HEK293 (cell line): ENCODE measurements at regions not wholly inside any gene's neighbourhood (a gene's known extent, or its start where the extent isn't known, plus 50 kb on each side); places are given as distances from the start of the nearest gene placed in this dataset.

Source experiments
- KLF7 ChIP-seq: fragments of 450-650 bp; formaldehyde crosslinking; IDR thresholded peaks from 2 replicates; pipeline ENCODE4 v1.5.1; 2016; ENCODE audit warnings: missing biosample characterization, missing genetic modification characterization, borderline replicate concordance
- SP7 ChIP-seq: fragments of 450-650 bp; formaldehyde crosslinking; IDR thresholded peaks from 2 replicates; pipeline ENCODE4 v1.5.1; 2016; ENCODE audit warnings: missing biosample characterization, missing genetic modification characterization
- ZBTB1 ChIP-seq: fragments of 450-650 bp; formaldehyde crosslinking; IDR thresholded peaks from 2 replicates; pipeline ENCODE4 v1.5.1; 2016; ENCODE audit warnings: missing biosample characterization, missing genetic modification characterization
- ZNF140 ChIP-seq: fragments of 450-650 bp; formaldehyde crosslinking; IDR thresholded peaks from 2 replicates; pipeline ENCODE4 v1.5.1; 2016; ENCODE audit warnings: missing biosample characterization, missing genetic modification characterization
- ZNF16 ChIP-seq: fragments of 450-650 bp; formaldehyde crosslinking; IDR thresholded peaks from 2 replicates; pipeline ENCODE4 v1.5.1; 2016; ENCODE audit warnings: low read depth, missing biosample characterization, missing genetic modification characterization
- ZNF239 ChIP-seq: fragments of 450-650 bp; formaldehyde crosslinking; IDR thresholded peaks from 2 replicates; pipeline ENCODE4 v1.5.1; 2016; ENCODE audit warnings: missing biosample characterization, missing genetic modification characterization
- ZNF747 ChIP-seq: fragments of 450-650 bp; formaldehyde crosslinking; IDR thresholded peaks from 2 replicates; pipeline ENCODE4 v1.5.1; 2016; ENCODE audit warnings: missing biosample characterization, missing genetic modification characterization
- ZNF76 ChIP-seq: fragments of 450-650 bp; formaldehyde crosslinking; IDR thresholded peaks from 2 replicates; pipeline ENCODE4; 2016; ENCODE audit warnings: low read depth, missing biosample characterization, missing genetic modification characterization, borderline replicate concordance
- TF ChIP-seq, protein P1 (sequence below): fragments of 450-650 bp; formaldehyde crosslinking; IDR thresholded peaks from 2 replicates; pipeline ENCODE4 v1.5.1; 2016; ENCODE audit warnings: missing biosample characterization, missing genetic modification characterization
- TF ChIP-seq, protein P2 (sequence below): fragments of 450-650 bp; formaldehyde crosslinking; IDR thresholded peaks from 2 replicates; pipeline ENCODE4 v1.5.1; 2016; ENCODE audit warnings: missing biosample characterization, missing genetic modification characterization
- TF ChIP-seq, protein P3 (sequence below): fragments of 450-650 bp; formaldehyde crosslinking; IDR thresholded peaks from 2 replicates; pipeline ENCODE4 v1.5.1; 2016; ENCODE audit warnings: missing biosample characterization, missing genetic modification characterization
- TF ChIP-seq, protein P4 (sequence below): fragments of 450-650 bp; formaldehyde crosslinking; IDR thresholded peaks from 2 replicates; pipeline ENCODE4 v1.5.1; 2016; ENCODE audit warnings: missing biosample characterization, missing genetic modification characterization

DNA sequence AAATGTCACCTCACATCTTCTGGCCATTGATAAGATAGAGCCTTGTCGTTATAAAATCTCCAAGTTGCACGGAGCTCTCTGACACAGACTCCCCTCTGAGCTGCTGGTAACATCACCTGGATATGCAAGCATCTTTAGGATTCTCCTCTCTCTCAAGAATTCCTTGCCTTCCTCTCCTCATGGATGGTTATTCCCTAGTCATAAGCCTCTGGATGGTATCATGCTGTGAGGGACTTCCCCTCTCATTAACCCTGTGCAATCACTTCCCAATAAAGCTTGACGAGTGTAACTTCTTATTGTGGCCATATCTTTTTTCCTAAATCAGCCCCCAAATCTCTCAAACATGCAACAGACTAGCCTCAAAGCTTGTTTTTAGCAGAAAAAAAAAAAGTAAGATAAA lies 1057.0 kb upstream of the SLIT2 start:
- no peak for TF ChIP-seq ZBTB1 (tag by site-specific recombination)
- TF ChIP-seq ZNF747 (tag by site-specific recombination): no peak
- TF ChIP-seq, protein P1, sequence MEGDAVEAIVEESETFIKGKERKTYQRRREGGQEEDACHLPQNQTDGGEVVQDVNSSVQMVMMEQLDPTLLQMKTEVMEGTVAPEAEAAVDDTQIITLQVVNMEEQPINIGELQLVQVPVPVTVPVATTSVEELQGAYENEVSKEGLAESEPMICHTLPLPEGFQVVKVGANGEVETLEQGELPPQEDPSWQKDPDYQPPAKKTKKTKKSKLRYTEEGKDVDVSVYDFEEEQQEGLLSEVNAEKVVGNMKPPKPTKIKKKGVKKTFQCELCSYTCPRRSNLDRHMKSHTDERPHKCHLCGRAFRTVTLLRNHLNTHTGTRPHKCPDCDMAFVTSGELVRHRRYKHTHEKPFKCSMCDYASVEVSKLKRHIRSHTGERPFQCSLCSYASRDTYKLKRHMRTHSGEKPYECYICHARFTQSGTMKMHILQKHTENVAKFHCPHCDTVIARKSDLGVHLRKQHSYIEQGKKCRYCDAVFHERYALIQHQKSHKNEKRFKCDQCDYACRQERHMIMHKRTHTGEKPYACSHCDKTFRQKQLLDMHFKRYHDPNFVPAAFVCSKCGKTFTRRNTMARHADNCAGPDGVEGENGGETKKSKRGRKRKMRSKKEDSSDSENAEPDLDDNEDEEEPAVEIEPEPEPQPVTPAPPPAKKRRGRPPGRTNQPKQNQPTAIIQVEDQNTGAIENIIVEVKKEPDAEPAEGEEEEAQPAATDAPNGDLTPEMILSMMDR (tag by site-specific recombination): no peak
- TF ChIP-seq, protein P2, sequence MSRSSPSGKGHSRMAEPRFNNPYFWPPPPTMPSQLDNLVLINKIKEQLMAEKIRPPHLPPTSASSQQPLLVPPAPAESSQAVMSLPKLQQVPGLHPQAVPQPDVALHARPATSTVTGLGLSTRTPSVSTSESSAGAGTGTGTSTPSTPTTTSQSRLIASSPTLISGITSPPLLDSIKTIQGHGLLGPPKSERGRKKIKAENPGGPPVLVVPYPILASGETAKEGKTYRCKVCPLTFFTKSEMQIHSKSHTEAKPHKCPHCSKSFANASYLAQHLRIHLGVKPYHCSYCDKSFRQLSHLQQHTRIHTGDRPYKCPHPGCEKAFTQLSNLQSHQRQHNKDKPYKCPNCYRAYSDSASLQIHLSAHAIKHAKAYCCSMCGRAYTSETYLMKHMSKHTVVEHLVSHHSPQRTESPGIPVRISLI (tag by site-specific recombination): no peak
- no peak for TF ChIP-seq ZNF140 (tag by site-specific recombination)
- TF ChIP-seq KLF7 (tag by site-specific recombination): no peak
- TF ChIP-seq ZNF76 (tag by site-specific recombination): no peak
- no peak for TF ChIP-seq ZNF239 (tag by site-specific recombination)
- TF ChIP-seq, protein P3, sequence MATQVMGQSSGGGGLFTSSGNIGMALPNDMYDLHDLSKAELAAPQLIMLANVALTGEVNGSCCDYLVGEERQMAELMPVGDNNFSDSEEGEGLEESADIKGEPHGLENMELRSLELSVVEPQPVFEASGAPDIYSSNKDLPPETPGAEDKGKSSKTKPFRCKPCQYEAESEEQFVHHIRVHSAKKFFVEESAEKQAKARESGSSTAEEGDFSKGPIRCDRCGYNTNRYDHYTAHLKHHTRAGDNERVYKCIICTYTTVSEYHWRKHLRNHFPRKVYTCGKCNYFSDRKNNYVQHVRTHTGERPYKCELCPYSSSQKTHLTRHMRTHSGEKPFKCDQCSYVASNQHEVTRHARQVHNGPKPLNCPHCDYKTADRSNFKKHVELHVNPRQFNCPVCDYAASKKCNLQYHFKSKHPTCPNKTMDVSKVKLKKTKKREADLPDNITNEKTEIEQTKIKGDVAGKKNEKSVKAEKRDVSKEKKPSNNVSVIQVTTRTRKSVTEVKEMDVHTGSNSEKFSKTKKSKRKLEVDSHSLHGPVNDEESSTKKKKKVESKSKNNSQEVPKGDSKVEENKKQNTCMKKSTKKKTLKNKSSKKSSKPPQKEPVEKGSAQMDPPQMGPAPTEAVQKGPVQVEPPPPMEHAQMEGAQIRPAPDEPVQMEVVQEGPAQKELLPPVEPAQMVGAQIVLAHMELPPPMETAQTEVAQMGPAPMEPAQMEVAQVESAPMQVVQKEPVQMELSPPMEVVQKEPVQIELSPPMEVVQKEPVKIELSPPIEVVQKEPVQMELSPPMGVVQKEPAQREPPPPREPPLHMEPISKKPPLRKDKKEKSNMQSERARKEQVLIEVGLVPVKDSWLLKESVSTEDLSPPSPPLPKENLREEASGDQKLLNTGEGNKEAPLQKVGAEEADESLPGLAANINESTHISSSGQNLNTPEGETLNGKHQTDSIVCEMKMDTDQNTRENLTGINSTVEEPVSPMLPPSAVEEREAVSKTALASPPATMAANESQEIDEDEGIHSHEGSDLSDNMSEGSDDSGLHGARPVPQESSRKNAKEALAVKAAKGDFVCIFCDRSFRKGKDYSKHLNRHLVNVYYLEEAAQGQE (tag by site-specific recombination): no peak
- no peak for TF ChIP-seq SP7
- no peak for TF ChIP-seq ZNF16 (tag by site-specific recombination)
- TF ChIP-seq, protein P4, sequence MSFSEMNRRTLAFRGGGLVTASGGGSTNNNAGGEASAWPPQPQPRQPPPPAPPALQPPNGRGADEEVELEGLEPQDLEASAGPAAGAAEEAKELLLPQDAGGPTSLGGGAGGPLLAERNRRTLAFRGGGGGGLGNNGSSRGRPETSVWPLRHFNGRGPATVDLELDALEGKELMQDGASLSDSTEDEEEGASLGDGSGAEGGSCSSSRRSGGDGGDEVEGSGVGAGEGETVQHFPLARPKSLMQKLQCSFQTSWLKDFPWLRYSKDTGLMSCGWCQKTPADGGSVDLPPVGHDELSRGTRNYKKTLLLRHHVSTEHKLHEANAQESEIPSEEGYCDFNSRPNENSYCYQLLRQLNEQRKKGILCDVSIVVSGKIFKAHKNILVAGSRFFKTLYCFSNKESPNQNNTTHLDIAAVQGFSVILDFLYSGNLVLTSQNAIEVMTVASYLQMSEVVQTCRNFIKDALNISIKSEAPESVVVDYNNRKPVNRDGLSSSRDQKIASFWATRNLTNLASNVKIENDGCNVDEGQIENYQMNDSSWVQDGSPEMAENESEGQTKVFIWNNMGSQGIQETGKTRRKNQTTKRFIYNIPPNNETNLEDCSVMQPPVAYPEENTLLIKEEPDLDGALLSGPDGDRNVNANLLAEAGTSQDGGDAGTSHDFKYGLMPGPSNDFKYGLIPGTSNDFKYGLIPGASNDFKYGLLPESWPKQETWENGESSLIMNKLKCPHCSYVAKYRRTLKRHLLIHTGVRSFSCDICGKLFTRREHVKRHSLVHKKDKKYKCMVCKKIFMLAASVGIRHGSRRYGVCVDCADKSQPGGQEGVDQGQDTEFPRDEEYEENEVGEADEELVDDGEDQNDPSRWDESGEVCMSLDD: no peak
